ENCODE measurements at regions not wholly inside any gene's neighbourhood (a gene's known extent, or its start where the extent isn't known, plus 50 kb on each side); places are given as distances from the start of the nearest gene placed in this dataset.

- no peak overlapping the region for H3K4me3 ChIP-seq (ENCODE audit: low read depth, low read length)
- TF ChIP-seq, protein P1, sequence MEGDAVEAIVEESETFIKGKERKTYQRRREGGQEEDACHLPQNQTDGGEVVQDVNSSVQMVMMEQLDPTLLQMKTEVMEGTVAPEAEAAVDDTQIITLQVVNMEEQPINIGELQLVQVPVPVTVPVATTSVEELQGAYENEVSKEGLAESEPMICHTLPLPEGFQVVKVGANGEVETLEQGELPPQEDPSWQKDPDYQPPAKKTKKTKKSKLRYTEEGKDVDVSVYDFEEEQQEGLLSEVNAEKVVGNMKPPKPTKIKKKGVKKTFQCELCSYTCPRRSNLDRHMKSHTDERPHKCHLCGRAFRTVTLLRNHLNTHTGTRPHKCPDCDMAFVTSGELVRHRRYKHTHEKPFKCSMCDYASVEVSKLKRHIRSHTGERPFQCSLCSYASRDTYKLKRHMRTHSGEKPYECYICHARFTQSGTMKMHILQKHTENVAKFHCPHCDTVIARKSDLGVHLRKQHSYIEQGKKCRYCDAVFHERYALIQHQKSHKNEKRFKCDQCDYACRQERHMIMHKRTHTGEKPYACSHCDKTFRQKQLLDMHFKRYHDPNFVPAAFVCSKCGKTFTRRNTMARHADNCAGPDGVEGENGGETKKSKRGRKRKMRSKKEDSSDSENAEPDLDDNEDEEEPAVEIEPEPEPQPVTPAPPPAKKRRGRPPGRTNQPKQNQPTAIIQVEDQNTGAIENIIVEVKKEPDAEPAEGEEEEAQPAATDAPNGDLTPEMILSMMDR (IDR thresholded peaks at IDR 0.05; ENCODE audit: low read depth, low read length, missing control alignments) = no peak
- in situ Hi-C loops (cut with HindIII; ENCODE audit: low sequenced_read_pairs) = no loop called here
- no peak for DNase-seq (ENCODE audit: low read depth)
Measured at GRCh38 chr5:121701731-121702130, 150.0 kb upstream of the FTMT start.

DNA sequence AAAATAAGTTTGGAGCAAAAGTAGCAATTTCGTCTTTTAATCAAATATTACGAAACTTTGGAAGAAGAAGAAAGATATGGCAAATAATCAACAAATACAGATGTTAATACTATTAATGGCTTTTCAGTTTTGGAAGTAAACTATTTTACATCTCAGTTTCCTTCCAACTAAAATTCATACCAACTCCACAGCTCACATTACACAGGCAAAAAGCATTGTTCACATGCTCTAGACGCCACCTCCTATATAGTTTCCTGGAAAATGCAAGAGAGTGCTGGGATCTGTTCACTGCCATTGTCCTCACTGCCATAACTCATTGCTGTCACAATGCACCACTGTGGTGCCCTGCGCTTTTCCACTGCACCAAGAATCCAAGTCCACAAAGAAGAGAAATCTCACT, 149.0 kb upstream of the FTMT start:
- no peak overlapping the region for H3K4me3 ChIP-seq (ENCODE audit: low read depth, low read length)
- no peak for DNase-seq (ENCODE audit: low read depth)
- TF ChIP-seq, protein P1 (IDR thresholded peaks at IDR 0.05; ENCODE audit: low read depth, low read length, missing control alignments) = no peak
- in situ Hi-C loops (cut with HindIII; ENCODE audit: low sequenced_read_pairs) = no loop called here

- in situ Hi-C loops (cut with HindIII; ENCODE audit: low sequenced_read_pairs) = no loop called here
- TF ChIP-seq, protein P1 (IDR thresholded peaks at IDR 0.05; ENCODE audit: low read depth, low read length, missing control alignments) = no peak
- DNase-seq (ENCODE audit: low read depth) = no peak
- no peak overlapping the region for H3K4me3 ChIP-seq (ENCODE audit: low read depth, low read length)
Measured at GRCh38 chr5:121704291-121704690, 147.4 kb upstream of the FTMT start.

- no peak for DNase-seq (ENCODE audit: low read depth)
- no peak overlapping the region for H3K4me3 ChIP-seq (ENCODE audit: low read depth, low read length)
- TF ChIP-seq, protein P1 (IDR thresholded peaks at IDR 0.05; ENCODE audit: low read depth, low read length, missing control alignments) = no peak
- in situ Hi-C loops (cut with HindIII; ENCODE audit: low sequenced_read_pairs) = no loop called here
Measured at GRCh38 chr5:121706686-121707085, 145.0 kb upstream of the FTMT start.

DNA sequence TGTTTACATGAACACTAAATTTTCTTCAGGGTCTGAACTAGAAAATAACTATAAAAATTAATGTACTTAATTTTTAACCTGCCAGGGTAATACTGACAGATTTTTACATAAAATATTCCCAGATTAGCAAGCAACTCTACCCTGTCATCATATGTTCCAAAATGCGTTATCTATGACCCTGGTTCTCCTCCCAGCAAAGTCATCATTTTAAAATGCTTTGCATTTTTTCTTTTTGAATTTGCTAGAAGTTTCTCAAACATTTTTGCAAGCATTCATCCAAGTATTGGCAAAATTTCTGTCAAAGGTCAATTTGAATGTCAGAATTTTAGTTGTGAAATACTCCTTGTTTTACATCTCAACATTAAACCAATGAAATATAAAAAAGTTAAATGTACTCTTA, 144.5 kb upstream of the FTMT start:
- TF ChIP-seq, protein P1 (IDR thresholded peaks at IDR 0.05; ENCODE audit: low read depth, low read length, missing control alignments) = no peak
- H3K4me3 ChIP-seq (ENCODE audit: low read depth, low read length) = no peak overlapping the region
- in situ Hi-C loops (cut with HindIII; ENCODE audit: low sequenced_read_pairs) = no loop called here
- no peak for DNase-seq (ENCODE audit: low read depth)

DNA sequence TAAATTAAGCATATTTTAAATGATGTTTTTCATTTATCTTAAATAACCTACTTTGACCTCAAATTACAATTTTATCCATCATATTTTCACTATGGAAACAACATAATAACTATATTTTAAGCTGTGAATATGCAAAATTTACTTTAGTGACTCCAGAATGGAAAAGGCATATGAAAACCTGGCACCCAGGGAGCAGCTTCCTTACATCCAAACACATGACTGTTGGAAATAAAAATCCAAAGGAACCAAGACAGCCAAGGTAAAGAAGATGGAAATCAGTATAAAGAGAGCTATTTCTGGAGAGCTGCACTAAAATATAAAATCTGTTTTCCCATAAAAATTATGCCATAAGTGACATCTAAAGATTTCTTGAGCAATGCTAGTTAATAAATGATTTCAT, 140.3 kb upstream of the FTMT start:
- TF ChIP-seq, protein P1 (IDR thresholded peaks at IDR 0.05; ENCODE audit: low read depth, low read length, missing control alignments) = no peak
- no peak for DNase-seq (ENCODE audit: low read depth)
- H3K4me3 ChIP-seq (ENCODE audit: low read depth, low read length) = no peak overlapping the region
- in situ Hi-C loops (cut with HindIII; ENCODE audit: low sequenced_read_pairs) = no loop called here

GRCh38 chr5:121719255-121719654, 132.4 kb upstream of the FTMT start:
- no peak overlapping the region for H3K4me3 ChIP-seq (ENCODE audit: low read depth, low read length)
- DNase-seq (ENCODE audit: low read depth) = no peak
- in situ Hi-C loops (cut with HindIII; ENCODE audit: low sequenced_read_pairs) = no loop called here
- TF ChIP-seq, protein P1 (IDR thresholded peaks at IDR 0.05; ENCODE audit: low read depth, low read length, missing control alignments) = no peak
